ENCODE measurements at regions not wholly inside any gene's neighbourhood (a gene's known extent, or its start where the extent isn't known, plus 50 kb on each side); places are given as distances from the start of the nearest gene placed in this dataset.

GRCh38 chr4:14065406-14065805 is 437.9 kb upstream of the BOD1L1 start:
- H3K9me3 ChIP-seq = peaks cover 0 to 4% (median 0%) of the 10 kb centered on the region in 8 donors
- no peak for DNase-seq
- no peak overlapping the region for H3K27ac ChIP-seq
- no peaks in the 10 kb centered on the region for H3K27me3 ChIP-seq (replicated peaks in 1 of 7)
- 84 to 91% (median 91%) methylated on average over 5 of the region's 5 CpGs for WGBS, 5 donors
- no peak overlapping the region for H3K4me3 ChIP-seq
- no peaks in the 10 kb centered on the region for H3K4me1 ChIP-seq
- intact Hi-C loops (cut with DNase I; ENCODE audit: low total_unique reads) = no loop called here
- TF ChIP-seq POLR2A (IDR thresholded peaks at IDR 0.05) = no peak
- TF ChIP-seq POLR2AphosphoS5 (IDR thresholded peaks at IDR 0.05) = no peak
- TF ChIP-seq CTCF (IDR thresholded peaks at IDR 0.05 in 8 of 11, conservative IDR thresholded peaks at IDR 0.05 in 3 of 11) = no peak
- H3K36me3 ChIP-seq = no peaks in the 10 kb centered on the region

- H3K27me3 ChIP-seq (replicated peaks in 1 of 7) = no peaks in the 10 kb centered on the region
- H3K36me3 ChIP-seq = no peaks in the 10 kb centered on the region
- peaks cover 0 to 16% (median 10%) of the 10 kb centered on the region in 8 donors for H3K9me3 ChIP-seq
- DNase-seq = no peak
- intact Hi-C loops (cut with DNase I; ENCODE audit: low total_unique reads) = no loop called here
- H3K4me1 ChIP-seq = no peaks in the 10 kb centered on the region
- TF ChIP-seq CTCF (IDR thresholded peaks at IDR 0.05 in 8 of 11, conservative IDR thresholded peaks at IDR 0.05 in 3 of 11) (no peak), POLR2A (IDR thresholded peaks at IDR 0.05) (no peak), POLR2AphosphoS5 (IDR thresholded peaks at IDR 0.05) (no peak)
- WGBS, 5 donors = 86 to 90% (median 88%) methylated on average over 1 of the region's 1 CpG
- H3K27ac ChIP-seq = no peak overlapping the region
- H3K4me3 ChIP-seq = no peak overlapping the region
These were observed 439.5 kb upstream of the BOD1L1 start for GRCh38 chr4:14066979-14067378.

GRCh38 chr4:14069886-14070285 is 442.4 kb upstream of the BOD1L1 start:
- no peaks in the 10 kb centered on the region for H3K4me1 ChIP-seq
- DNase-seq = no peak
- H3K27me3 ChIP-seq (replicated peaks in 1 of 7) = no peaks in the 10 kb centered on the region
- no peak overlapping the region for H3K27ac ChIP-seq
- H3K36me3 ChIP-seq = no peaks in the 10 kb centered on the region
- TF ChIP-seq CTCF (IDR thresholded peaks at IDR 0.05 in 8 of 11, conservative IDR thresholded peaks at IDR 0.05 in 3 of 11) (no peak), POLR2A (IDR thresholded peaks at IDR 0.05) (no peak), POLR2AphosphoS5 (IDR thresholded peaks at IDR 0.05) (no peak)
- no peak overlapping the region for H3K4me3 ChIP-seq
- WGBS, 5 donors = 70 to 80% (median 73%) methylated on average over 4 of the region's 4 CpGs
- intact Hi-C loops (cut with DNase I; ENCODE audit: low total_unique reads) = no loop called here
- peaks cover 3 to 42% (median 36%) of the 10 kb centered on the region in 8 donors for H3K9me3 ChIP-seq

GRCh38 chr4:14070289-14070880 is 442.9 kb upstream of the BOD1L1 start:
- intact Hi-C loops (cut with DNase I; ENCODE audit: low total_unique reads) = no loop called here
- Histone ChIP-seq H3K27ac (no peak overlapping the region), H3K4me1 (no peaks in the 10 kb centered on the region), H3K4me3 (no peak overlapping the region), H3K27me3 (replicated peaks in 1 of 7) (no peaks in the 10 kb centered on the region), H3K36me3 (no peaks in the 10 kb centered on the region), H3K9me3 (peaks cover 3 to 42% (median 36%) of the 10 kb centered on the region in 8 donors)
- 69 to 79% (median 72%) methylated on average over 5 of the region's 5 CpGs for WGBS, 5 donors
- no peak for DNase-seq
- TF ChIP-seq CTCF (IDR thresholded peaks at IDR 0.05 in 8 of 11, conservative IDR thresholded peaks at IDR 0.05 in 3 of 11) (no peak), POLR2AphosphoS5 (IDR thresholded peaks at IDR 0.05) (no peak), POLR2A (IDR thresholded peaks at IDR 0.05) (no peak)

Data from spleen (tissue), 11 donors.